ENCODE measurements at regions not wholly inside any gene's neighbourhood (a gene's known extent, or its start where the extent isn't known, plus 50 kb on each side); places are given as distances from the start of the nearest gene placed in this dataset.

- ATAC-seq (ENCODE audit: insufficient read depth, low read depth) (no peak), DNase-seq (no peak)
- H4K20me1 ChIP-seq (ENCODE audit: insufficient read depth, low read length), result no peaks in the 10 kb centered on the region
- no peaks in the 10 kb centered on the region for H3K36me3 ChIP-seq (ENCODE audit: insufficient read depth, low read length)
- H3K27ac ChIP-seq (ENCODE audit: low read length), result no peak overlapping the region
- no peak overlapping the region for H2AFZ ChIP-seq (ENCODE audit: low read depth, low read length)
- no peak overlapping the region for H3K4me2 ChIP-seq (ENCODE audit: insufficient read depth, low read length)
- H3K9me3 ChIP-seq (ENCODE audit: insufficient read depth, low read length, severe bottlenecking), result no peaks in the 10 kb centered on the region
- no peaks in the 10 kb centered on the region for H3K27me3 ChIP-seq (ENCODE audit: insufficient read depth, low read length, poor library complexity)
- no peak for TF ChIP-seq CTCF (IDR thresholded peaks at IDR 0.05; ENCODE audit: borderline replicate concordance, extremely low read depth, low read length, poor library complexity, severe bottlenecking)
- no peak for TF ChIP-seq EZH2 (IDR thresholded peaks at IDR 0.05; ENCODE audit: borderline replicate concordance, low read depth, low read length, severe bottlenecking)
- no peak overlapping the region for H3K9ac ChIP-seq (ENCODE audit: low read depth, low read length)
- no peaks in the 10 kb centered on the region for H3K4me1 ChIP-seq (ENCODE audit: insufficient read depth, low read length)
- no peaks in the 10 kb centered on the region for H3K79me2 ChIP-seq (ENCODE audit: insufficient read depth, low read length)
- H3K4me3 ChIP-seq (ENCODE audit: low read depth in 1 of 2, low read length in 2 of 2), result no peak overlapping the region
Measured at GRCh38 chr5:33329891-33330290, 110.9 kb upstream of the TARS1 start.

- TF ChIP-seq EZH2 (IDR thresholded peaks at IDR 0.05; ENCODE audit: borderline replicate concordance, low read depth, low read length, severe bottlenecking) (no peak), CTCF (IDR thresholded peaks at IDR 0.05; ENCODE audit: borderline replicate concordance, extremely low read depth, low read length, poor library complexity, severe bottlenecking) (no peak)
- Histone ChIP-seq H3K36me3 (ENCODE audit: insufficient read depth, low read length) (no peaks in the 10 kb centered on the region), H3K9ac (ENCODE audit: low read depth, low read length) (no peak overlapping the region), H3K4me1 (ENCODE audit: insufficient read depth, low read length) (no peaks in the 10 kb centered on the region), H4K20me1 (ENCODE audit: insufficient read depth, low read length) (no peaks in the 10 kb centered on the region), H3K79me2 (ENCODE audit: insufficient read depth, low read length) (no peaks in the 10 kb centered on the region), H2AFZ (ENCODE audit: low read depth, low read length) (no peak overlapping the region), H3K27ac (ENCODE audit: low read length) (no peak overlapping the region), H3K4me2 (ENCODE audit: insufficient read depth, low read length) (no peak overlapping the region), H3K27me3 (ENCODE audit: insufficient read depth, low read length, poor library complexity) (no peaks in the 10 kb centered on the region), H3K9me3 (ENCODE audit: insufficient read depth, low read length, severe bottlenecking) (no peaks in the 10 kb centered on the region), H3K4me3 (ENCODE audit: low read depth in 1 of 2, low read length in 2 of 2) (no peak overlapping the region)
- DNase-seq (no peak), ATAC-seq (ENCODE audit: insufficient read depth, low read depth) (no peak)
Measured at GRCh38 chr5:33330426-33330825, 110.3 kb upstream of the TARS1 start.

GRCh38 chr5:33330992-33331391 is 109.8 kb upstream of the TARS1 start:
- Histone ChIP-seq H3K36me3 (ENCODE audit: insufficient read depth, low read length) (no peaks in the 10 kb centered on the region), H3K4me3 (ENCODE audit: low read depth in 1 of 2, low read length in 2 of 2) (no peak overlapping the region), H3K4me2 (ENCODE audit: insufficient read depth, low read length) (no peak overlapping the region), H3K9me3 (ENCODE audit: insufficient read depth, low read length, severe bottlenecking) (no peaks in the 10 kb centered on the region), H3K27ac (ENCODE audit: low read length) (no peak overlapping the region), H3K27me3 (ENCODE audit: insufficient read depth, low read length, poor library complexity) (no peaks in the 10 kb centered on the region), H3K4me1 (ENCODE audit: insufficient read depth, low read length) (no peaks in the 10 kb centered on the region), H3K9ac (ENCODE audit: low read depth, low read length) (no peak overlapping the region), H3K79me2 (ENCODE audit: insufficient read depth, low read length) (no peaks in the 10 kb centered on the region), H4K20me1 (ENCODE audit: insufficient read depth, low read length) (no peaks in the 10 kb centered on the region), H2AFZ (ENCODE audit: low read depth, low read length) (no peak overlapping the region)
- DNase-seq (no peak), ATAC-seq (ENCODE audit: insufficient read depth, low read depth) (no peak)
- no peak for TF ChIP-seq CTCF (IDR thresholded peaks at IDR 0.05; ENCODE audit: borderline replicate concordance, extremely low read depth, low read length, poor library complexity, severe bottlenecking)
- TF ChIP-seq EZH2 (IDR thresholded peaks at IDR 0.05; ENCODE audit: borderline replicate concordance, low read depth, low read length, severe bottlenecking), result no peak

GRCh38 chr5:33332804-33333203 is 108.0 kb upstream of the TARS1 start:
- H3K79me2 ChIP-seq (ENCODE audit: insufficient read depth, low read length), result no peaks in the 10 kb centered on the region
- ATAC-seq (ENCODE audit: insufficient read depth, low read depth) (no peak), DNase-seq (no peak)
- no peaks in the 10 kb centered on the region for H3K36me3 ChIP-seq (ENCODE audit: insufficient read depth, low read length)
- H2AFZ ChIP-seq (ENCODE audit: low read depth, low read length), result no peak overlapping the region
- no peak overlapping the region for H3K27ac ChIP-seq (ENCODE audit: low read length)
- H4K20me1 ChIP-seq (ENCODE audit: insufficient read depth, low read length), result no peaks in the 10 kb centered on the region
- no peaks in the 10 kb centered on the region for H3K27me3 ChIP-seq (ENCODE audit: insufficient read depth, low read length, poor library complexity)
- TF ChIP-seq CTCF (IDR thresholded peaks at IDR 0.05; ENCODE audit: borderline replicate concordance, extremely low read depth, low read length, poor library complexity, severe bottlenecking), result no peak
- TF ChIP-seq EZH2 (IDR thresholded peaks at IDR 0.05; ENCODE audit: borderline replicate concordance, low read depth, low read length, severe bottlenecking), result no peak
- H3K9ac ChIP-seq (ENCODE audit: low read depth, low read length), result no peak overlapping the region
- H3K9me3 ChIP-seq (ENCODE audit: insufficient read depth, low read length, severe bottlenecking), result no peaks in the 10 kb centered on the region
- H3K4me1 ChIP-seq (ENCODE audit: insufficient read depth, low read length), result no peaks in the 10 kb centered on the region
- H3K4me2 ChIP-seq (ENCODE audit: insufficient read depth, low read length), result no peak overlapping the region
- no peak overlapping the region for H3K4me3 ChIP-seq (ENCODE audit: low read depth in 1 of 2, low read length in 2 of 2)
